CD14-positive monocyte (primary cell): ENCODE measurements at regions not wholly inside any gene's neighbourhood (a gene's known extent, or its start where the extent isn't known, plus 50 kb on each side); places are given as distances from the start of the nearest gene placed in this dataset.
A peak's percentile ranks its signal among the peaks of the same experiment; 100 is the strongest.

Experiments used
- DNase-seq, 3 donors: peaks; one replicate each; pipeline ENCODE4 v3.0.0-alpha.2; 2011 to 2022
- H2AFZ ChIP-seq: 2 replicates; pipeline ENCODE4 v1.6.0; 2012; ENCODE audit warnings: mild to moderate bottlenecking, low read depth, low read length, inconsistent platforms; ENCODE audit not compliant: insufficient read depth, poor library complexity, severe bottlenecking
- H3K27ac ChIP-seq, 2 donors: 1 replicate in 1 of 2; 2 replicates in 1 of 2; pipeline ENCODE4 v1.5.1; 2012 to 2013; ENCODE audit warnings: low read length in 2 of 2, control low read depth in 1 of 2, inconsistent platforms in 1 of 2, low read depth in 1 of 2, mild to moderate bottlenecking in 1 of 2
- H3K27me3 ChIP-seq, 2 donors: one replicate each; pipeline versions ENCODE4 v1.6.0 to v1.6.1; 2011 to 2013; ENCODE audit warnings: low read length in 2 of 2; ENCODE audit not compliant: control insufficient read depth in 2 of 2, insufficient read depth in 2 of 2
- H3K36me3 ChIP-seq, 2 donors: replicated peaks in 1 of 2; 1 replicate in 1 of 2; 2 replicates in 1 of 2; pipeline versions ENCODE4 v1.5.1 to v1.6.1; 2012 to 2013; ENCODE audit warnings: low read length in 2 of 2, control low read depth in 1 of 2, inconsistent platforms in 1 of 2, mild to moderate bottlenecking in 1 of 2; ENCODE audit not compliant: insufficient read depth in 2 of 2, control insufficient read depth in 1 of 2
- H3K4me1 ChIP-seq, 2 donors: 1 replicate in 1 of 2; 2 replicates in 1 of 2; pipeline versions ENCODE4 v1.5.1 to v1.6.1; 2012 to 2013; ENCODE audit warnings: low read length in 2 of 2, control low read depth in 1 of 2, inconsistent platforms in 1 of 2, mild to moderate bottlenecking in 1 of 2, moderate library complexity in 1 of 2; ENCODE audit not compliant: insufficient read depth in 2 of 2, control insufficient read depth in 1 of 2
- H3K4me2 ChIP-seq: replicated peaks from 2 replicates; pipeline ENCODE3; 2012; ENCODE audit warnings: low read length, moderate library complexity, mild to moderate bottlenecking; ENCODE audit not compliant: poor library complexity, severe bottlenecking; ENCODE audit errors: extremely low read depth
- H3K4me3 ChIP-seq, 3 experiments: fragments of 200-600 bp in 1 of 3; sonication (generic) in 1 of 3; replicated peaks in 1 of 3; 1 replicate in 2 of 3; 2 replicates in 1 of 3; pipeline ENCODE4 v1.5.1; 2011 to 2013; ENCODE audit warnings: low read length in 3 of 3, mild to moderate bottlenecking in 3 of 3, control low read depth in 2 of 3, low read depth in 2 of 3, inconsistent platforms in 1 of 3, moderate library complexity in 1 of 3
- H3K79me2 ChIP-seq: 2 replicates; pipeline ENCODE4 v1.6.0; 2012; ENCODE audit warnings: mild to moderate bottlenecking, control low read depth, inconsistent platforms, low read length, moderate library complexity; ENCODE audit not compliant: insufficient read depth
- H3K9ac ChIP-seq: 2 replicates; pipeline ENCODE4 v1.6.0; 2017; ENCODE audit warnings: low read length, mild to moderate bottlenecking; ENCODE audit not compliant: insufficient read depth, poor library complexity, severe bottlenecking
- H3K9me3 ChIP-seq, 2 donors: replicated peaks in 1 of 2; 1 replicate in 1 of 2; 2 replicates in 1 of 2; pipeline versions ENCODE4 v1.5.1 to v1.6.1; 2012 to 2013; ENCODE audit warnings: low read length in 2 of 2, control low read depth in 1 of 2; ENCODE audit not compliant: control insufficient read depth in 1 of 2, insufficient read depth in 1 of 2
- H4K20me1 ChIP-seq: 2 replicates; pipeline ENCODE4 v1.6.0; 2012; ENCODE audit warnings: mild to moderate bottlenecking, low read length, control low read depth, moderate library complexity; ENCODE audit not compliant: insufficient read depth
- H3K27ac Mint-ChIP-seq, 7 donors: one replicate each; pipeline ENCODE4 v1.8.0; 2020; ENCODE audit warnings: mild to moderate bottlenecking in 7 of 7, mixed read lengths in 7 of 7, moderate library complexity in 6 of 7, inconsistent platforms in 2 of 7
- H3K27me3 Mint-ChIP-seq, 3 donors: one replicate each; pipeline ENCODE4 v1.8.0; 2021 to 2022; ENCODE audit warnings: low read depth in 3 of 3, mild to moderate bottlenecking in 3 of 3, mixed read lengths in 3 of 3, moderate library complexity in 3 of 3, inconsistent platforms in 1 of 3
- H3K36me3 Mint-ChIP-seq, 2 donors: one replicate each; pipeline ENCODE4 v1.8.0; 2020; ENCODE audit warnings: mixed read lengths in 2 of 2, inconsistent platforms in 1 of 2, mild to moderate bottlenecking in 1 of 2
- H3K4me1 Mint-ChIP-seq: one replicate; pipeline ENCODE4 v1.8.0; 2020; ENCODE audit warnings: mild to moderate bottlenecking, mixed read lengths
- H3K4me3 Mint-ChIP-seq, 2 donors: one replicate each; pipeline ENCODE4 v1.8.0; 2020; ENCODE audit warnings: mild to moderate bottlenecking in 2 of 2, mixed read lengths in 2 of 2, moderate library complexity in 1 of 2
- H3K9me3 Mint-ChIP-seq, 7 donors: one replicate each; pipeline ENCODE4 v1.8.0; 2020 to 2022; ENCODE audit warnings: mixed read lengths in 7 of 7, mild to moderate bottlenecking in 6 of 7, moderate library complexity in 6 of 7, inconsistent platforms in 2 of 7
- CTCF ChIP-seq: fragments of 200-600 bp; IDR thresholded peaks from one replicate; pipeline ENCODE4 v1.8.0; 2022; ENCODE audit warnings: antibody characterized with exemption, mild to moderate bottlenecking
- WGBS: methylation state at CpG from one replicate; pipeline ENCODE4 v1.1.5; 2013; ENCODE audit warnings: missing lambda C conversion rate; ENCODE audit not compliant: insufficient coverage; 5-methylcytosine and 5-hydroxymethylcytosine counted together
- intact Hi-C, 2 donors: fragments of 100-400 bp; cut with micrococcal nuclease; formaldehyde crosslinking; loops; one replicate each; pipeline versions ENCODE4 v1.15.0 to v1.15.1; 2023

- Mint-ChIP-seq H3K4me1 (peaks cover 23% of the 10 kb centered on the region), H3K27me3 (peaks cover 36 to 55% (median 46%) of the 10 kb centered on the region in 3 donors), H3K9me3 (peaks cover 0 to 8% (median 6%) of the 10 kb centered on the region in 7 donors), H3K27ac (peak overlapping the region in 2 of 7 donors; percentile 53 to 71), H3K4me3 (peak overlapping the region; percentile 83 to 94), H3K36me3 (peaks cover 3 to 10% of the 10 kb centered on the region in 2 donors)
- Histone ChIP-seq H3K9ac (no peak overlapping the region), H3K4me1 (peaks cover 20 to 27% of the 10 kb centered on the region in 2 donors), H3K4me2 (peak overlapping the region; percentile 93), H4K20me1 (no peaks in the 10 kb centered on the region), H3K36me3 (no peaks in the 10 kb centered on the region), H3K4me3 (peak overlapping the region in 1 of 3 experiments; percentile 74), H3K9me3 (peaks cover 0 to 7% of the 10 kb centered on the region in 2 donors), H3K79me2 (no peaks in the 10 kb centered on the region), H2AFZ (no peak overlapping the region), H3K27me3 (peaks cover 19 to 38% of the 10 kb centered on the region in 2 donors), H3K27ac (no peak overlapping the region)
- DNase-seq: no peak
- 71% methylated on average over 4 of the region's 5 CpGs for WGBS
- TF ChIP-seq CTCF: no peak
- intact Hi-C loops: no loop called here
Observed at GRCh38 chr3:159765860-159766294, 222.8 kb upstream of the IL12A start.

- peak; percentile 60 for TF ChIP-seq CTCF
- H3K36me3 ChIP-seq: no peaks in the 10 kb centered on the region
- peaks cover 0 to 8% (median 6%) of the 10 kb centered on the region in 7 donors for H3K9me3 Mint-ChIP-seq
- peaks cover 3 to 10% of the 10 kb centered on the region in 2 donors for H3K36me3 Mint-ChIP-seq
- H3K4me3 ChIP-seq: no peak overlapping the region
- no peak overlapping the region for H3K27ac ChIP-seq
- H3K9ac ChIP-seq: no peak overlapping the region
- H4K20me1 ChIP-seq: no peaks in the 10 kb centered on the region
- 100% methylated on average over 1 of the region's 2 CpGs for WGBS
- H3K79me2 ChIP-seq: no peaks in the 10 kb centered on the region
- no peak overlapping the region for H3K4me2 ChIP-seq
- H3K27me3 ChIP-seq: peaks cover 19 to 38% of the 10 kb centered on the region in 2 donors
- no peak for DNase-seq
- peaks cover 29 to 51% (median 43%) of the 10 kb centered on the region in 3 donors for H3K27me3 Mint-ChIP-seq
- no peak overlapping the region for H3K27ac Mint-ChIP-seq
- H3K4me1 ChIP-seq: peaks cover 20 to 27% of the 10 kb centered on the region in 2 donors
- H3K9me3 ChIP-seq: peaks cover 0 to 7% of the 10 kb centered on the region in 2 donors
- intact Hi-C loops: no loop called here
- peak overlapping the region in 1 of 2 donors; percentile 94 for H3K4me3 Mint-ChIP-seq
- no peak overlapping the region for H2AFZ ChIP-seq
- peaks cover 23% of the 10 kb centered on the region for H3K4me1 Mint-ChIP-seq
Observed at GRCh38 chr3:159766563-159767185, 222.0 kb upstream of the IL12A start.
